GM12878 (cell line): ENCODE measurements at regions not wholly inside any gene's neighbourhood (a gene's known extent, or its start where the extent isn't known, plus 50 kb on each side); places are given as distances from the start of the nearest gene placed in this dataset.

ENCODE experiments used
- ATAC-seq: fragments of 200-7000 bp; cut with Tn5 transposase; 3 replicates; pipeline ENCODE4 v1.9.1; 2020; ENCODE audit warnings: mild to moderate bottlenecking, moderate library complexity
- BruUV-seq: library from RNA; stranded (reverse); fragments of 400-500 nt; replicated peaks from 2 replicates; lab custom pipeline; 2021; lab: Mats Ljungman, UMichigan
- CTCF ChIA-PET: fragments of 300-600 bp; sonication (Branson Sonifier 250); formaldehyde crosslinking; extraction: SDS; loops from one replicate; lab custom pipeline; 2021; ENCODE audit warnings: inconsistent platforms; lab: Yijun Ruan, JAX
- POLR2A ChIA-PET: fragments of 350-600 bp; formaldehyde crosslinking; extraction: SDS; loops from one replicate; lab custom pipeline; 2021; ENCODE audit warnings: inconsistent platforms; lab: Charles Lee
- RAD21 ChIA-PET: fragments of 300-600 bp; sonication (Branson Sonifier 250); formaldehyde crosslinking; loops from one replicate; lab custom pipeline; 2023; ENCODE audit warnings: antibody characterized with exemption; ENCODE audit not compliant: unreplicated experiment; lab: Charles Lee
- SMC1A ChIA-PET: fragments of 300-600 bp; sonication (Branson Sonifier 250); formaldehyde crosslinking; loops from one replicate; lab custom pipeline; 2023; ENCODE audit not compliant: unreplicated experiment, uncharacterized antibody; lab: Charles Lee
- DNase-seq: peaks from one replicate; pipeline ENCODE4 v3.0.0-alpha.2; 2011; ENCODE audit warnings: low read depth, low spot score
- FAIRE-seq: peaks from 3 replicates; lab custom pipeline; 2011; peaks lifted over from hg19 to GRCh38; lab: Jason Lieb, UNC
- H2AFZ ChIP-seq: 2 replicates; pipeline ENCODE4 v1.6.0; 2011; ENCODE audit warnings: low read depth, low read length, control low read depth; ENCODE audit not compliant: control insufficient read depth
- H3K27ac ChIP-seq: 2 replicates; pipeline ENCODE4 v1.5.1; 2011; ENCODE audit warnings: control low read depth; ENCODE audit not compliant: control insufficient read depth, insufficient read depth
- H3K27me3 ChIP-seq, 2 experiments: replicated peaks in 1 of 2; 2 replicates each; pipeline versions ENCODE4 v1.6.0 to v1.6.1; 2011; ENCODE audit warnings: low read length in 1 of 2; ENCODE audit not compliant: control insufficient read depth in 2 of 2, insufficient read depth in 2 of 2
- H3K36me3 ChIP-seq, 2 experiments: 2 replicates each; pipeline ENCODE4 v1.5.1; 2011; ENCODE audit warnings: low read length in 1 of 2; ENCODE audit not compliant: control insufficient read depth in 2 of 2, insufficient read depth in 2 of 2
- H3K4me1 ChIP-seq: 2 replicates; pipeline ENCODE4 v1.6.1; 2011; ENCODE audit warnings: mild to moderate bottlenecking, low read length, moderate library complexity, mixed read lengths; ENCODE audit not compliant: control insufficient read depth, insufficient read depth
- H3K4me2 ChIP-seq: 2 replicates; pipeline ENCODE4 v1.6.0; 2011; ENCODE audit warnings: control low read depth; ENCODE audit not compliant: control insufficient read depth, insufficient read depth
- H3K4me3 ChIP-seq: fragments of 200-600 bp; sonication (generic); 2 replicates; pipeline ENCODE4 v1.5.1; 2016
- H3K79me2 ChIP-seq: 2 replicates; pipeline ENCODE4 v1.6.0; 2011; ENCODE audit warnings: low read length; ENCODE audit not compliant: control insufficient read depth, insufficient read depth
- H3K9ac ChIP-seq: 2 replicates; pipeline ENCODE4 v1.8.0; 2011; ENCODE audit warnings: low read length, control low read depth, mixed read lengths; ENCODE audit not compliant: control insufficient read depth, insufficient read depth
- H3K9me3 ChIP-seq: replicated peaks from 3 replicates; pipeline ENCODE4 v1.5.1; 2011; ENCODE audit warnings: mild to moderate bottlenecking, low read length; ENCODE audit not compliant: control insufficient read depth, insufficient read depth
- H4K20me1 ChIP-seq: 2 replicates; pipeline ENCODE4 v1.6.0; 2011; ENCODE audit not compliant: control insufficient read depth, insufficient read depth
- ATF7 ChIP-seq: fragments of 450-650 bp; IDR thresholded peaks from 2 replicates; pipeline ENCODE4 v1.6.1; 2016; ENCODE audit warnings: low read depth, mild to moderate bottlenecking
- BMI1 ChIP-seq: fragments of 450-650 bp; IDR thresholded peaks from 2 replicates; pipeline ENCODE4 v1.6.1; 2016; ENCODE audit warnings: mild to moderate bottlenecking, moderate library complexity, borderline replicate concordance
- CHD1 ChIP-seq: IDR thresholded peaks from 2 replicates; pipeline ENCODE4 v1.6.1; 2012; ENCODE audit warnings: low read depth, low read length, improper control_type of control experiment
- CHD4 ChIP-seq: fragments of 200-600 bp; sonication (generic); IDR thresholded peaks from 2 replicates; pipeline ENCODE4 v1.6.1; 2016; ENCODE audit warnings: mild to moderate bottlenecking
- MTA3 ChIP-seq: IDR thresholded peaks from 2 replicates; pipeline ENCODE4 v1.6.1; 2012; ENCODE audit warnings: low read length, inconsistent platforms, borderline replicate concordance
- NFYA ChIP-seq: IDR thresholded peaks from 2 replicates; pipeline ENCODE4 v1.6.1; 2011; ENCODE audit warnings: low read depth, mild to moderate bottlenecking, low read length, improper control_type of control experiment, borderline replicate concordance
- NRF1 ChIP-seq: conservative IDR thresholded peaks from 2 replicates; pipeline ENCODE4 v1.6.1; 2011; ENCODE audit warnings: mild to moderate bottlenecking, low read depth, low read length, improper control_type of control experiment
- PAX8 ChIP-seq: fragments of 450-650 bp; IDR thresholded peaks from 2 replicates; pipeline ENCODE4 v1.6.1; 2017; ENCODE audit warnings: mild to moderate bottlenecking, moderate library complexity
- PML ChIP-seq: IDR thresholded peaks from 2 replicates; pipeline ENCODE4 v1.6.1; 2012; ENCODE audit warnings: low read length, inconsistent platforms
- POU2F2 ChIP-seq: IDR thresholded peaks from 3 replicates; pipeline ENCODE4 v1.6.1; 2011; ENCODE audit warnings: low read depth, mild to moderate bottlenecking, low read length, borderline replicate concordance
- SIX5 ChIP-seq: IDR thresholded peaks from 2 replicates; pipeline ENCODE4 v1.6.1; 2011; ENCODE audit warnings: mild to moderate bottlenecking, low read depth, low read length, moderate library complexity; ENCODE audit not compliant: severe bottlenecking
- SREBF1 ChIP-seq: IDR thresholded peaks from 2 replicates; pipeline ENCODE4 v1.6.1; 2012; ENCODE audit warnings: mild to moderate bottlenecking, low read length
- YBX1 ChIP-seq: fragments of 450-650 bp; IDR thresholded peaks from 2 replicates; pipeline ENCODE4 v1.6.1; 2016; ENCODE audit warnings: antibody characterized with exemption
- ZNF274 ChIP-seq: IDR thresholded peaks from one replicate; pipeline ENCODE4 v1.8.0; 2011; ENCODE audit not compliant: insufficient read length, insufficient read depth
- ZSCAN29 ChIP-seq: fragments of 450-650 bp; IDR thresholded peaks from 2 replicates; pipeline ENCODE4 v1.6.1; 2017; ENCODE audit warnings: mild to moderate bottlenecking, moderate library complexity
- WGBS: methylation state at CpG from one replicate; pipeline ENCODE4 v1.1.6; 2016; ENCODE audit warnings: low lambda C conversion rate; ENCODE audit not compliant: insufficient replicate concordance, insufficient coverage; ENCODE audit errors: missing lambda C conversion rate; 5-methylcytosine and 5-hydroxymethylcytosine counted together
- in situ Hi-C: fragments of 300-500 bp; cut with MboI; formaldehyde crosslinking; loops from 9 replicates; pipeline ENCODE4 v1.14.3; 2018; ENCODE audit warnings: mixed read lengths
- intact Hi-C: fragments of 100-400 bp; cut with micrococcal nuclease; formaldehyde crosslinking; loops from one replicate; pipeline ENCODE4 v1.14.2; 2022; ENCODE audit not compliant: unreplicated experiment
- TF ChIP-seq, protein P1 (sequence below): IDR thresholded peaks from 2 replicates; pipeline ENCODE4 v1.6.1; 2012; ENCODE audit warnings: low read depth, low read length, improper control_type of control experiment
- TF ChIP-seq, protein P2 (sequence below): IDR thresholded peaks from 2 replicates; pipeline ENCODE4 v1.6.1; 2012; ENCODE audit warnings: improper control_type of control experiment, low read depth, low read length; ENCODE audit not compliant: insufficient replicate concordance
- TF ChIP-seq, protein P3 (sequence below): IDR thresholded peaks from 2 replicates; pipeline ENCODE4 v1.6.1; 2011; ENCODE audit warnings: borderline replicate concordance, low read depth, mild to moderate bottlenecking, moderate library complexity, low read length; ENCODE audit not compliant: insufficient read depth, poor library complexity, severe bottlenecking

DNA sequence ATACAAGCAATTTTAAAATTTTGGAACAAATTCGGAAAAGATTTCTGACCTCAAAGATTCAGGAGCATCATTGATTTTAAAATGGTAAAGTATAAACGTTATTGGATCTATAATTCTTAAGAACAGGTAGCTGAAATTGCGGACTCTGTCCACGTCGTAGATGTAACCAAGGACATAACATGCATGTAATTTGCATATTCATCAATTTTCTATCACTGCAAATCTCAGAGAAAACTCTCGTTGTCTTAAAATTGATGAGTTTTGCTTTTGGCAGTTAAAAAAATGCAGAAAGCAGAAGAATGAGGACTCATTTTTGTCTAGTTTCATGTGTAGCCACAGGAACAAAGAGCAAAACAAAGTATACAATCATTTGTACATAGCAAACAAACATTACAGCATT lies 1094.4 kb downstream of the SI start:
- no peaks in the 10 kb centered on the region for H3K9me3 ChIP-seq
- ATAC-seq (no peak), DNase-seq (no peak), FAIRE-seq (no peak)
- BruUV-seq, result no TSS peak
- H3K27ac ChIP-seq, result no peak overlapping the region
- ChIA-PET POLR2A (no interaction called here), RAD21 (no interaction called here), SMC1A (no interaction called here), CTCF (no interaction called here)
- H3K27me3 ChIP-seq, result no peaks in the 10 kb centered on the region
- no peaks in the 10 kb centered on the region for H3K4me1 ChIP-seq
- no peak overlapping the region for H2AFZ ChIP-seq
- no peaks in the 10 kb centered on the region for H3K36me3 ChIP-seq
- no peaks in the 10 kb centered on the region for H4K20me1 ChIP-seq
- in situ Hi-C loops (no loop called here), intact Hi-C loops (no loop called here)
- H3K79me2 ChIP-seq, result no peaks in the 10 kb centered on the region
- TF ChIP-seq BMI1 (no peak), NRF1 (no peak), SIX5 (no peak), POU2F2 (no peak), CHD1 (no peak), MTA3 (no peak), PAX8 (no peak), CHD4 (no peak), NFYA (no peak), PML (no peak), ZNF274 (no peak), SREBF1 (no peak), ATF7 (no peak), ZSCAN29 (no peak), YBX1 (no peak)
- TF ChIP-seq, protein P1, sequence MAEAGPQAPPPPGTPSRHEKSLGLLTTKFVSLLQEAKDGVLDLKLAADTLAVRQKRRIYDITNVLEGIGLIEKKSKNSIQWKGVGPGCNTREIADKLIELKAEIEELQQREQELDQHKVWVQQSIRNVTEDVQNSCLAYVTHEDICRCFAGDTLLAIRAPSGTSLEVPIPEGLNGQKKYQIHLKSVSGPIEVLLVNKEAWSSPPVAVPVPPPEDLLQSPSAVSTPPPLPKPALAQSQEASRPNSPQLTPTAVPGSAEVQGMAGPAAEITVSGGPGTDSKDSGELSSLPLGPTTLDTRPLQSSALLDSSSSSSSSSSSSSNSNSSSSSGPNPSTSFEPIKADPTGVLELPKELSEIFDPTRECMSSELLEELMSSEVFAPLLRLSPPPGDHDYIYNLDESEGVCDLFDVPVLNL, result no peak
- TF ChIP-seq, protein P2, sequence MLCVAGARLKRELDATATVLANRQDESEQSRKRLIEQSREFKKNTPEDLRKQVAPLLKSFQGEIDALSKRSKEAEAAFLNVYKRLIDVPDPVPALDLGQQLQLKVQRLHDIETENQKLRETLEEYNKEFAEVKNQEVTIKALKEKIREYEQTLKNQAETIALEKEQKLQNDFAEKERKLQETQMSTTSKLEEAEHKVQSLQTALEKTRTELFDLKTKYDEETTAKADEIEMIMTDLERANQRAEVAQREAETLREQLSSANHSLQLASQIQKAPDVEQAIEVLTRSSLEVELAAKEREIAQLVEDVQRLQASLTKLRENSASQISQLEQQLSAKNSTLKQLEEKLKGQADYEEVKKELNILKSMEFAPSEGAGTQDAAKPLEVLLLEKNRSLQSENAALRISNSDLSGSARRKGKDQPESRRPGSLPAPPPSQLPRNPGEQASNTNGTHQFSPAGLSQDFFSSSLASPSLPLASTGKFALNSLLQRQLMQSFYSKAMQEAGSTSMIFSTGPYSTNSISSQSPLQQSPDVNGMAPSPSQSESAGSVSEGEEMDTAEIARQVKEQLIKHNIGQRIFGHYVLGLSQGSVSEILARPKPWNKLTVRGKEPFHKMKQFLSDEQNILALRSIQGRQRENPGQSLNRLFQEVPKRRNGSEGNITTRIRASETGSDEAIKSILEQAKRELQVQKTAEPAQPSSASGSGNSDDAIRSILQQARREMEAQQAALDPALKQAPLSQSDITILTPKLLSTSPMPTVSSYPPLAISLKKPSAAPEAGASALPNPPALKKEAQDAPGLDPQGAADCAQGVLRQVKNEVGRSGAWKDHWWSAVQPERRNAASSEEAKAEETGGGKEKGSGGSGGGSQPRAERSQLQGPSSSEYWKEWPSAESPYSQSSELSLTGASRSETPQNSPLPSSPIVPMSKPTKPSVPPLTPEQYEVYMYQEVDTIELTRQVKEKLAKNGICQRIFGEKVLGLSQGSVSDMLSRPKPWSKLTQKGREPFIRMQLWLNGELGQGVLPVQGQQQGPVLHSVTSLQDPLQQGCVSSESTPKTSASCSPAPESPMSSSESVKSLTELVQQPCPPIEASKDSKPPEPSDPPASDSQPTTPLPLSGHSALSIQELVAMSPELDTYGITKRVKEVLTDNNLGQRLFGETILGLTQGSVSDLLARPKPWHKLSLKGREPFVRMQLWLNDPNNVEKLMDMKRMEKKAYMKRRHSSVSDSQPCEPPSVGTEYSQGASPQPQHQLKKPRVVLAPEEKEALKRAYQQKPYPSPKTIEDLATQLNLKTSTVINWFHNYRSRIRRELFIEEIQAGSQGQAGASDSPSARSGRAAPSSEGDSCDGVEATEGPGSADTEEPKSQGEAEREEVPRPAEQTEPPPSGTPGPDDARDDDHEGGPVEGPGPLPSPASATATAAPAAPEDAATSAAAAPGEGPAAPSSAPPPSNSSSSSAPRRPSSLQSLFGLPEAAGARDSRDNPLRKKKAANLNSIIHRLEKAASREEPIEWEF, result no peak
- TF ChIP-seq, protein P3, sequence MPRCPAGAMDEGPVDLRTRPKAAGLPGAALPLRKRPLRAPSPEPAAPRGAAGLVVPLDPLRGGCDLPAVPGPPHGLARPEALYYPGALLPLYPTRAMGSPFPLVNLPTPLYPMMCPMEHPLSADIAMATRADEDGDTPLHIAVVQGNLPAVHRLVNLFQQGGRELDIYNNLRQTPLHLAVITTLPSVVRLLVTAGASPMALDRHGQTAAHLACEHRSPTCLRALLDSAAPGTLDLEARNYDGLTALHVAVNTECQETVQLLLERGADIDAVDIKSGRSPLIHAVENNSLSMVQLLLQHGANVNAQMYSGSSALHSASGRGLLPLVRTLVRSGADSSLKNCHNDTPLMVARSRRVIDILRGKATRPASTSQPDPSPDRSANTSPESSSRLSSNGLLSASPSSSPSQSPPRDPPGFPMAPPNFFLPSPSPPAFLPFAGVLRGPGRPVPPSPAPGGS, result no peak
- H3K4me2 ChIP-seq, result no peak overlapping the region
- no peak overlapping the region for H3K4me3 ChIP-seq
- 50% methylated on average over 6 of the region's 6 CpGs for WGBS
- H3K9ac ChIP-seq, result no peak overlapping the region
